SK-N-SH treated with all-trans-retinoic acid at 6 μM for 48 hours (cell line): ENCODE measurements at regions not wholly inside any gene's neighbourhood (a gene's known extent, or its start where the extent isn't known, plus 50 kb on each side); places are given as distances from the start of the nearest gene placed in this dataset.

ENCODE experiments used
- ATAC-seq: fragments of 200-7000 bp; cut with Tn5 transposase; 3 replicates; pipeline ENCODE4 v1.9.1; 2020; ENCODE audit warnings: mild to moderate bottlenecking, moderate library complexity
- ARNTL ChIP-seq: fragments of 450-650 bp; formaldehyde crosslinking; IDR thresholded peaks from 2 replicates; pipeline ENCODE4 v1.5.0; 2020; ENCODE audit warnings: low read depth, mild to moderate bottlenecking, moderate library complexity, borderline replicate concordance
- BACH2 ChIP-seq: fragments of 250-450 bp; sonication (Bioruptor Pico); IDR thresholded peaks from 2 replicates; pipeline ENCODE4 v1.9.0; 2021; ENCODE audit warnings: mild to moderate bottlenecking, borderline replicate concordance
- CREB5 ChIP-seq: fragments of 250-450 bp; sonication (Bioruptor Pico); IDR thresholded peaks from 2 replicates; pipeline ENCODE4 v1.5.1; 2020; ENCODE audit warnings: low read depth, mild to moderate bottlenecking, moderate library complexity
- CSDC2 ChIP-seq: fragments of 250-450 bp; sonication (Bioruptor Pico); IDR thresholded peaks from 2 replicates; pipeline ENCODE4 v1.5.0; 2020; ENCODE audit warnings: mild to moderate bottlenecking, moderate library complexity
- CSRNP3 ChIP-seq: fragments of 250-450 bp; sonication (Bioruptor Pico); IDR thresholded peaks from 2 replicates; pipeline ENCODE4 v1.5.1; 2021; ENCODE audit warnings: mild to moderate bottlenecking, moderate library complexity
- ESRRG ChIP-seq: fragments of 250-450 bp; sonication (Bioruptor Pico); IDR thresholded peaks from 2 replicates; pipeline ENCODE4 v1.6.1; 2021; ENCODE audit warnings: mild to moderate bottlenecking
- GLIS3 ChIP-seq: fragments of 250-450 bp; sonication (Bioruptor Pico); IDR thresholded peaks from 2 replicates; pipeline ENCODE4 v1.5.0; 2020; ENCODE audit warnings: mild to moderate bottlenecking, moderate library complexity
- ISL1 ChIP-seq: fragments of 250-450 bp; sonication (Bioruptor Pico); IDR thresholded peaks from 2 replicates; pipeline ENCODE4 v2.1.2; 2022; ENCODE audit warnings: mild to moderate bottlenecking, moderate library complexity
- OSR1 ChIP-seq: fragments of 250-450 bp; sonication (Bioruptor Pico); IDR thresholded peaks from 2 replicates; pipeline ENCODE4 v1.8.0; 2022; ENCODE audit warnings: moderate library complexity, mild to moderate bottlenecking, inconsistent platforms
- PPARA ChIP-seq: fragments of 250-450 bp; sonication (Bioruptor Pico); IDR thresholded peaks from 2 replicates; pipeline ENCODE4 v1.5.0; 2020; ENCODE audit warnings: mild to moderate bottlenecking, borderline replicate concordance
- RARB ChIP-seq: fragments of 250-450 bp; sonication (Bioruptor Pico); IDR thresholded peaks from 2 replicates; pipeline ENCODE4 v1.8.0; 2021; ENCODE audit warnings: mild to moderate bottlenecking, moderate library complexity
- SNAI2 ChIP-seq: fragments of 250-450 bp; sonication (Bioruptor Pico); IDR thresholded peaks from 2 replicates; pipeline ENCODE4 v1.5.0; 2020; ENCODE audit warnings: mild to moderate bottlenecking, moderate library complexity
- TOX ChIP-seq: fragments of 250-450 bp; sonication (Bioruptor Pico); IDR thresholded peaks from 2 replicates; pipeline ENCODE4 v1.8.0; 2021; ENCODE audit warnings: mild to moderate bottlenecking, moderate library complexity, borderline replicate concordance
- ZFP3 ChIP-seq: fragments of 250-450 bp; sonication (Bioruptor Pico); IDR thresholded peaks from 2 replicates; pipeline ENCODE4 v1.5.0; 2020; ENCODE audit warnings: mild to moderate bottlenecking, moderate library complexity
- ZFP30 ChIP-seq: fragments of 450-650 bp; formaldehyde crosslinking; IDR thresholded peaks from 2 replicates; pipeline ENCODE4 v1.5.0; 2022; ENCODE audit warnings: mild to moderate bottlenecking, moderate library complexity
- ZNF565 ChIP-seq: fragments of 450-650 bp; formaldehyde crosslinking; conservative IDR thresholded peaks from 2 replicates; pipeline ENCODE4 v1.5.0; 2020; ENCODE audit warnings: low read depth, mild to moderate bottlenecking, moderate library complexity
- ZNF70 ChIP-seq: fragments of 450-650 bp; formaldehyde crosslinking; IDR thresholded peaks from 2 replicates; pipeline ENCODE4 v1.5.0; 2020; ENCODE audit warnings: mild to moderate bottlenecking, moderate library complexity
- ZNF8 ChIP-seq: fragments of 450-650 bp; formaldehyde crosslinking; IDR thresholded peaks from 2 replicates; pipeline ENCODE4 v1.5.0; 2020; ENCODE audit warnings: mild to moderate bottlenecking, moderate library complexity
- TF ChIP-seq, protein P1 (sequence below): fragments of 250-450 bp; sonication (Bioruptor Pico); IDR thresholded peaks from 2 replicates; pipeline ENCODE4 v1.8.0; 2020; ENCODE audit warnings: mild to moderate bottlenecking, moderate library complexity, borderline replicate concordance
- TF ChIP-seq, protein P2 (sequence below): fragments of 250-450 bp; sonication (Bioruptor Pico); IDR thresholded peaks from 2 replicates; pipeline ENCODE4 v1.5.0; 2020; ENCODE audit warnings: mild to moderate bottlenecking, moderate library complexity

DNA sequence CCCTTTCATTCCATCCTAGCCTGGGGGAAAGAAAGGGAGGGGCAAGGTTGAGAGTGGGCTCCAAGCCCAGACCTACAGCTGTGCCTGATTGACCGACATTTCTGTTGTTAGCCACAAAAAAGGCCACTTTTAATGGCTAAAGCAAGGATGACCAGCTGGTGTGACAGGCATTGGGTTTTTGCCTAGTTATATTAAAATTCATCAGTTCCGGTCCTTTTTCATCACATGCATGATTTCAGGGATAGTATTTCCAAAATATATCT lies 192.3 kb downstream of the ZNF326 start (continued):
- TF ChIP-seq, protein P1, sequence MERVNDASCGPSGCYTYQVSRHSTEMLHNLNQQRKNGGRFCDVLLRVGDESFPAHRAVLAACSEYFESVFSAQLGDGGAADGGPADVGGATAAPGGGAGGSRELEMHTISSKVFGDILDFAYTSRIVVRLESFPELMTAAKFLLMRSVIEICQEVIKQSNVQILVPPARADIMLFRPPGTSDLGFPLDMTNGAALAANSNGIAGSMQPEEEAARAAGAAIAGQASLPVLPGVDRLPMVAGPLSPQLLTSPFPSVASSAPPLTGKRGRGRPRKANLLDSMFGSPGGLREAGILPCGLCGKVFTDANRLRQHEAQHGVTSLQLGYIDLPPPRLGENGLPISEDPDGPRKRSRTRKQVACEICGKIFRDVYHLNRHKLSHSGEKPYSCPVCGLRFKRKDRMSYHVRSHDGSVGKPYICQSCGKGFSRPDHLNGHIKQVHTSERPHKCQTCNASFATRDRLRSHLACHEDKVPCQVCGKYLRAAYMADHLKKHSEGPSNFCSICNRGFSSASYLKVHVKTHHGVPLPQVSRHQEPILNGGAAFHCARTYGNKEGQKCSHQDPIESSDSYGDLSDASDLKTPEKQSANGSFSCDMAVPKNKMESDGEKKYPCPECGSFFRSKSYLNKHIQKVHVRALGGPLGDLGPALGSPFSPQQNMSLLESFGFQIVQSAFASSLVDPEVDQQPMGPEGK (CRISPR knock-in tag): no peak

DNA sequence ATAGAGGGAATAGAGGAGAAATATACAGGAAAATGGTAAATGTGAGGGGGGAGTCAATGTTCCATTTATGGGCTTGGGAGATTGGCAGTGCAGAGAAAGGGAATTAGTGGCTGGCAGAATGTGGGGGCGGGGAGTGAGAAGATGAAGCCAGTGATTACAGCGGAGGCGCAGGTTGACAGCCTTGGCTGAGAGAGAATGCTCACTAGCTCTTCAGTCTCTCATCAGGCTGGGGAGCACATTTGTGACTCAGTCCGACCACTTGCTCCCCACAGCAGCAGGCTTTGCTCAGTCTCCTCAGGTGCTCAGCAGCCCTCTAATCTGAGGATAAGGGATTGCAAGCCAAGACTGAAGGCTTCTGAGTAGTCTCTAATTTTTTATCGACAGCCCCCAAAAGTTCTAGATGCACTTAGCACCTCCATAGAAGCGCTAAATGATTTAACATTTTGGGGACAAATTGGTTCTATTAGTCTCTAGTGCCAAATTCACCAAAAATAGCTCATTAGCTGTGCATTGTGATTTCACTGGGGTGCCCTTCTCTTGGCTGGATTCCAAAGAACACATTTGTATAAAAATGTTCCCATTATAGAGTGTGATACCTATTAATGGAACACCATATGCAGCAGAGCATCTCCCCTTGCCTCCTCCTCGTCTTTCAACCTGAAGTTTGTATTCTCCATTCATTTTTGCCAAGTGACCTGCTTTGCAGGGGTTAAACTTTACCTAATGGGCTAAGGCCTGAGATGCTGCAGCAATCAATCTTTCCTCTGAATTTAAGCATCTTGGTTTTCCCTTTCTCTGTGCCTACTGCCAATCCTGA lies 191.8 kb downstream of the ZNF326 start:
- TF ChIP-seq ZNF565: no peak
- TF ChIP-seq, protein P2, sequence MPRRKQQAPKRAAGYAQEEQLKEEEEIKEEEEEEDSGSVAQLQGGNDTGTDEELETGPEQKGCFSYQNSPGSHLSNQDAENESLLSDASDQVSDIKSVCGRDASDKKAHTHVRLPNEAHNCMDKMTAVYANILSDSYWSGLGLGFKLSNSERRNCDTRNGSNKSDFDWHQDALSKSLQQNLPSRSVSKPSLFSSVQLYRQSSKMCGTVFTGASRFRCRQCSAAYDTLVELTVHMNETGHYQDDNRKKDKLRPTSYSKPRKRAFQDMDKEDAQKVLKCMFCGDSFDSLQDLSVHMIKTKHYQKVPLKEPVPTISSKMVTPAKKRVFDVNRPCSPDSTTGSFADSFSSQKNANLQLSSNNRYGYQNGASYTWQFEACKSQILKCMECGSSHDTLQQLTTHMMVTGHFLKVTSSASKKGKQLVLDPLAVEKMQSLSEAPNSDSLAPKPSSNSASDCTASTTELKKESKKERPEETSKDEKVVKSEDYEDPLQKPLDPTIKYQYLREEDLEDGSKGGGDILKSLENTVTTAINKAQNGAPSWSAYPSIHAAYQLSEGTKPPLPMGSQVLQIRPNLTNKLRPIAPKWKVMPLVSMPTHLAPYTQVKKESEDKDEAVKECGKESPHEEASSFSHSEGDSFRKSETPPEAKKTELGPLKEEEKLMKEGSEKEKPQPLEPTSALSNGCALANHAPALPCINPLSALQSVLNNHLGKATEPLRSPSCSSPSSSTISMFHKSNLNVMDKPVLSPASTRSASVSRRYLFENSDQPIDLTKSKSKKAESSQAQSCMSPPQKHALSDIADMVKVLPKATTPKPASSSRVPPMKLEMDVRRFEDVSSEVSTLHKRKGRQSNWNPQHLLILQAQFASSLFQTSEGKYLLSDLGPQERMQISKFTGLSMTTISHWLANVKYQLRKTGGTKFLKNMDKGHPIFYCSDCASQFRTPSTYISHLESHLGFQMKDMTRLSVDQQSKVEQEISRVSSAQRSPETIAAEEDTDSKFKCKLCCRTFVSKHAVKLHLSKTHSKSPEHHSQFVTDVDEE (CRISPR knock-in tag): no peak
- TF ChIP-seq CREB5 (CRISPR knock-in tag): no peak
- TF ChIP-seq, protein P1 (CRISPR knock-in tag): no peak
- no peak for TF ChIP-seq TOX (CRISPR knock-in tag)
- no peak for TF ChIP-seq PPARA
- TF ChIP-seq CSRNP3: no peak
- no peak for TF ChIP-seq OSR1 (CRISPR knock-in tag)
- no peak for TF ChIP-seq ZFP3 (CRISPR knock-in tag)
- TF ChIP-seq ZNF8 (CRISPR knock-in tag): no peak
- TF ChIP-seq GLIS3 (CRISPR knock-in tag): no peak
- no peak for TF ChIP-seq ARNTL (CRISPR knock-in tag)
- TF ChIP-seq SNAI2 (CRISPR knock-in tag): no peak
- no peak for TF ChIP-seq ZFP30 (CRISPR knock-in tag)
- no peak for TF ChIP-seq ISL1 (CRISPR knock-in tag)
- no peak for TF ChIP-seq BACH2
- no peak for TF ChIP-seq RARB
- no peak for TF ChIP-seq ZNF70 (CRISPR knock-in tag)
- TF ChIP-seq, all 23 proteins: peak for 0
- no peak for ATAC-seq

DNA sequence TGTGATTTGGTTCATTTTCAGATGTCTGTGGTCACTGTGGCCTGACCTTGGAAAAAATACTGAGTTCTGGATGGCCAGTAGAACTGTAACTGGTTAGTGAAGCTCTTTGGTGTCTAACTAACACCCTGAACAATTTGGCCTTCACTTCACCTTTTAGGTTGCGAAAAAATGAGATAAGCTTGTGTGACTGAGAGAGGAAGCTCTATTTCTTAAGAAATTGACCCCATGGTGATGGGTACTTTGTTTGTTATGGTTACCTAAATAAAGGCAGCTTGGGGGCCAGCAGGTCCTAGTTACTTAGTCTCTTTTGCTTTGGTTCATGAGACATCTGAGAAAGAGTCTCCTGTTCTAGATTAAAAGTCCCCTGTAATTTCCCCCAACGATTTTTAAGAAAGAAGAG lies 181.6 kb downstream of the ZNF326 start:
- ATAC-seq: no peak

More for the DNA sequence above, 181.6 kb downstream of the ZNF326 start:
- TF ChIP-seq ESRRG (CRISPR knock-in tag) (no peak), CSDC2 (CRISPR knock-in tag) (no peak), RARB (no peak), CREB5 (CRISPR knock-in tag) (no peak), GLIS3 (CRISPR knock-in tag) (no peak), PPARA (no peak), BACH2 (no peak), CSRNP3 (no peak), OSR1 (CRISPR knock-in tag) (no peak)
- TF ChIP-seq, protein P2 (CRISPR knock-in tag): no peak
